Stomach (tissue), 4 donors: ENCODE measurements at regions not wholly inside any gene's neighbourhood (a gene's known extent, or its start where the extent isn't known, plus 50 kb on each side); places are given as distances from the start of the nearest gene placed in this dataset.

Experiments used
- CTCF ChIP-seq, 7 experiments: fragments of 450-650 bp in 4 of 7; fragments of 200-600 bp in 3 of 7; sonication (generic) in 3 of 7; IDR thresholded peaks; one replicate each; pipeline ENCODE4 v1.5.1; 2016 to 2019; ENCODE audit warnings: antibody characterized with exemption in 7 of 7, control low read depth in 2 of 7, mild to moderate bottlenecking in 1 of 7
- EP300 ChIP-seq: sonication (generic); formaldehyde crosslinking; IDR thresholded peaks from one replicate; pipeline ENCODE4 v1.6.1; 2017; ENCODE audit warnings: antibody characterized with exemption
- POLR2A ChIP-seq, 4 donors: fragments of 450-650 bp; IDR thresholded peaks; one replicate each; pipeline ENCODE4 v1.6.1; 2016; ENCODE audit warnings: antibody characterized with exemption in 4 of 4, control low read depth in 2 of 4, mild to moderate bottlenecking in 1 of 4, moderate library complexity in 1 of 4
- POLR2AphosphoS5 ChIP-seq, 3 donors: sonication (generic); formaldehyde crosslinking; IDR thresholded peaks; one replicate each; pipeline ENCODE4 v1.6.1; 2016; ENCODE audit warnings: antibody characterized with exemption in 3 of 3

- TF ChIP-seq CTCF (IDR thresholded peaks at IDR 0.05) (no peak), POLR2AphosphoS5 (IDR thresholded peaks at IDR 0.05) (no peak), POLR2A (IDR thresholded peaks at IDR 0.05) (no peak), EP300 (no peak)
Observed at GRCh38 chr4:156052116-156052515, 98.5 kb upstream of the CTSO start.
